Pulmonary artery endothelial cell (primary cell): ENCODE measurements at regions not wholly inside any gene's neighbourhood (a gene's known extent, or its start where the extent isn't known, plus 50 kb on each side); places are given as distances from the start of the nearest gene placed in this dataset.

Experiments
- DNase-seq: peaks from one replicate; pipeline ENCODE4 v3.0.0-alpha.2; 2011; ENCODE audit warnings: low read depth, low spot score

DNA sequence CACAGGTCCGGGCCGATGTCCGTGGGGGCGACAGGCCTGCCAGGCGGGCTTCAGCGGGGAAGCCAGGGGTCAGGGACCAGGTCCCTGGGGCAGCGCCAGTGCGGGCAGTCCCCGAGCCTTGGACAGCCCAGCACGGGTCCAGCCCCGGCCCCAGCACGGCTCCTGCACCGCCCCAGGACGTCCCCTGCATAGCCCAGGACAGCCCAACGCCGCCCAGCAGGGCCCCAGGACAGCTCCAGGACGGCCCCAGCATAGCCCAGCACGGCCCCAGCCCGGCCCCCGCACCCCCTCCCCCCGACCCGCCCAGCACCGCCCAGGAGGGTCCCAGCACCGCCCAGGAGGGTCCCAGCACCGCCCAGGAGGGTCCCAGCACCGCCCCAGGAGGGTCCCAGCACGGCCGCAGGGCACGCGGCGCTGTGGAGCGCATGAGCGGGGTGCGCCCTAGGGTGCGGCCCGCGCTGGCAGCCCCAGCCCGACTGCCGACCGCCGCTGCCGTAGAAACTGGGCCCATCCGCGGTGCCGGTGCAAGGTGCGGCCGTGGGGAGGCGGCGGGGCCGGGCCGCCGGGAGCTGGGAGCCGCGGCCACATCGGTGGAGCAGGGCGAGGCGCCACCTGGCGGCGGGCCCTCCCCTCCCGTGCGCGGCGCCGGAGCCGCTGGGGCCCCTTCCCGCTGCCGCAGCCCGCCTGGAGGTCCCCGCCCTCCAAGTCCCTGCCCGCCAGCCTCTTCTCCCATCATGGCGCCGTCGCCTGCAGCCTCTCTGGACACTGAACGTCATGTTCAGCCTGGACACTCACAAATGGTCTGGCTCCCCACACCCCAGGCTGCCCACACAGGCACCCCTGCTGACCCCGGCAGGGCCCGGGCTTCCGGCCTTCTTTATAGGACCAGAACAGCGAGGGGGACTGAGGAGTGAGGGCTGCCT, 106.8 kb upstream of the NKX1-1 start:
- DNase-seq: no peak

DNA sequence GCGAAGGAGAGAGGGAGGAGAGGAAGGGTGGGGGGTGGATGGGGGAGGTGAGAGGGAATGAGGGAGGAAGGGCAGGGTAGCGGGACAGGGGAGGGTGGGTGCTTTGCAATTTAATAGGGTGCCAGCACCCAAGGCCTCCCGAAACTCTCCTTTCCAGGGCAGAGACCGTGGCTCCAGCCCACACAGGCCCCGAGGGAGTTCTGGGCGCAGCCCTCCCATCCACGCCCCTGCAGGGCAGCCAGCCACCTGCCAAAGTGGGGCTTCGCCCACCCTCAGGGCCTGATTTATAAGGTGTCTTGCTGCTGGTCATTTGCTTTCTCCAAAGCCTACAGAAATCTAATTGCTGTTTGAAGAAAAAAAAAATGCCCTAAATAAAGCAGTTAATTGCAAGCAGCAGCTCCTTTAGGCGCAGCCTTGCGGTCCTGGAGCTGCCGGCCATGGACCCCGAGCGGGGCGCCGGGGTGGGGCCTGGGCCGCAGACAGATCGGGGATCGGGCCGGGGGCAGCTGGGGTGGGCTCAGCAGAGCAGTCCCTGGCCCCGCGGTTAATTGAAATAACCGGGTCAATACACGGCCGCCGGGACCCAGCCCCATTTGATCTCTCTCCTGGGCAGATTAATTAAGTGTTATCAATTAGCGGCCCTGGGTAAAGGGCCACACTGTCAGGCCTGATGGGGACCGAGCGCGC, 106.0 kb upstream of the NKX1-1 start:
- no peak for DNase-seq

DNA sequence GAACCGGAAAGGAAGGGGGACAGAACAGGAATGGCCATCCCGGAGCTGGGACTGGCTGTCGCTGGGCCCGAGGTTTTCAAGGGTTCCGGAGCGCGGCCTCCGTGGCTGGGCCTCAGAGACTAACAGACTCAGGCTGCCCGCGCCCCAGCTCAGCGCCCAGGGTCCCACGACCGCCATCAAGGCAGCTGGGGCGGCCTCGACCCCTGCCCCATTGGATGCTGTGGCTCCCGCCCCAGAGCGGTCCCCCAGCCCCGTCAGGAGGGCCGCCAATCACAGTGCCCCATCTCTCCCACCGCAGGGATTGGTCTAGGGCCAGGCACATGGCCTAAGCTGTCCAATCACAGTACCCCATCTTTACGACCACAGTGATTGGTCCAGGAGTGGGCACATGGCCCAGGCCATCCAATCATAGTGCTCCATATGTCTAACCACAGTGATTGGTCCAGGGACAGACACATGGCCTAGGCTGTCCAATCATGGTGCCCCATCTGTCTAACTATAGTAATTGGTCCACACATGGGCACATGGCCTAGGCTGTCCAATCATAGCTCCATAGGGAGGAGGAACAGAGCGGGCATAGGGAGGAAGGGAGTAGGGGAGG, 105.3 kb upstream of the NKX1-1 start:
- DNase-seq: peak; percentile 33

DNA sequence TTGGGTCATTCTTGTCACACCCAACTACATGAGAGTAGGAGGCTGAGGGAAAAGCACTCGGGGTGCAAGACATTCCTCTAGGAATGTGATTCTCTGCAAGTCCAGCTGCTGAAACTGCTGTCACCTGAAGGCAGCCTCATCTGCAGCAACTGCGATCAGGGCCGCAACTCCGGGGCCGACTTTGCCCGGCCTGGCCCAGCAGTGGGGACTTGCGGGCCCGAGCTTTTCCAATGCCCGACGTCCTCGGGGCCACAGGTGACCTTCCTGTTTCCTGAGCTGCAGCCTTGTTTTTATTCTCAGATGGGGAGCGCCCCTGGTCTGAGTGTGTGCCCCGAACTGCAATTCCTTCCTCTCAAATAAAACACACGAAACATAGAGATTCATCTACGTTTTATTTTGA, 104.7 kb upstream of the NKX1-1 start:
- no peak for DNase-seq

DNA sequence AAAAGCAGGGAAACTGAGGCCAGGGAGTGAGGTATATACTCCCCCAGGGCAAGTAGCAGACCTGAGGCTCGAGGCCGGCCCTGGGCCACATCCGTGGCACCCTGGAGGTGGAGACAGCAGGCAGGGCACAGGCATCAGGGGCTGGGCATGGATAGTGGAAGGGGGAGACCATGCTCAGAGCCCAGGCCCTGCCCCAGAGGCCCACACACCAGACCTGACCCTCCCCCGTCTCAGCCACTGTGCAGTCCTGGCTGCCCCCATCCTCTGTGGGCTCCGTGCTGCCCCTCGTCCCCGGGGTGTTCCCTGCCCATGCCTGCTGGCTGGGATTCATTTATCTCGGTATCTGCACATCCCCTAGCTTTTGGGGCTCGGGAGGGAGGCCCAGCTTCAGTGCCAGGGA, 103.1 kb upstream of the NKX1-1 start:
- DNase-seq: no peak

DNA sequence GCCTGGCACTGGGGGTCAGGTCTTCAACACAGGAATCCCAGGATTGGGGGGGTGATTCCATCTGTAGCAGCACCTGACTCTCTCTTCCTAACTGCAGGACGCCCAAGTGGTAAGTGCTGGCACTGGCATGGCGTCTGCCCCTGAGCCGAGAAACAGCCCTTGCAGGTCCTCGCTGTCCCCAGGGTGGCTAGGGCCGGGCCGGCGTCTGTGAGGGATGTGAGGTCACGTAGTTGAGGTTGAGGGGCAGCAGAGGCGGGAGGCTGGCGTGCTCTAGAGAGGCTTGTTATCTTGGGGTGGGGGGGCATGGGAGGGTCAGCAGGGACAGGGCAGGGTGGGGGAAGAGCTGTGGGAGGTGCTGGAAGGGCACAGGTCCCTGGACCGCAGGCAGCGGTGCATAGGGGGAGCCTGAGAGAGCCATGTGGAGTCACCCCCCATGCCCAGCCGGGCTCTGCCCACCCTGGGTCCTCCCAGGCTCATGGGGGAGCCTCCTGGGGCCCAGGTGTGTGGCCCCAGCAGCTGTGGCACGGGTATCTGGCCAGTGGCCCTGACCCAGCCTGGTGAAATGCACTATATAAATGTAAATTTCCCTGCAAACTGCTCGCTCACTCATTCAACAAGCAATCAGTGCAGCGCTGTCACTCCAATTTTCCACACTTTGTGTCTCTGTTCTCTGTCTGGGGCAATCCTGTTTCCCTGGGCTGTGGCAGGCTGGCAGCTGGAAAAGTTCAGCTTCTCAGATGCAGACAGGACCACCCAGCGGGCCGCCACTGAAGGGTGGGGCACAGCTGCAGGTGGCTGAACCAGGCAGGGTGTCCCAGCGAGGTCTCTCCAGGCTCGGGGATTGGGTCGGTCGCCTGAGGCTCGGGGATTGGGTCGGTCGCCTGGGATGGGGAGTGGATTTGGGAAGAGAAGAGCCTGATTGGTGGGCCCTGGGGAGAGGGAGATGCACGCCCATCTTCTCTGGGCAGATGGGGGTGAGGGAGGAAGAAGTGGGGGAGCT, 102.2 kb upstream of the NKX1-1 start:
- DNase-seq: no peak

DNA sequence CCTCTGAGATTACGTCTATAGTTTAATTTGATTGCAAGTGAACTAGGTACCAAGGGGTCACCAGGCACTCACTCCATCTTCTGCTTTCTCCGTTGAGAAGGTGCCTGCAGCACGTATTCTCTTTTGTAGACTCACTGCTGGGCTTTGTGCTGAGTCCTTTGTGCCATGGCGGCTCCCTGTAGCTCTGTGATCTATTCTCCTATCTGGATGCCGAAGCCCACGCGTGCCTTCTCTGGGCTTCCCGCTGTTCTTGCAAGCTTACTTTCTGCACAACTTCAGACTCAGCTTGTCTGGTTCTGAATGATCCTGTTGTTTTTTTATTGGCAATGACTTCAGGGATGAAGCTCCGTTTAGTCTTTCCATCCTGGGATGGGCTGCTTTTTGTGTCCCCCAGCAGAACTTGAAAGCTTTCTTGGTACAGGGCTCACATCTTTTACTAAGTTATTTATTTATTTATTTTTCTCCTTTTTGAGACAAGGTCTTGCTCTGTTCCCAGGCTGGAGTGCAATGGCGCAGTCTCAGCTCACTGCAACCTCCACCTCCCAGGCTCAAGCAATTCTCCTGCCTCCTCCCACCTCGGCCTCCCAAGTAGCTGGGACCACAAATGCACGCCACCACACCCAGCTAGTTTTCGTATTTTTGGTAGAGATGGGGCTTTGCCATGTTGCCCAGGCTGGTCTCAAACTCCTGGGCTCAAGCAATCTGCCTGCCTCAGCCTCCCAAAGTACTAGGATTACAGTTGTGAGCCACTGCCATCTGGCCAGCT, 100.9 kb upstream of the NKX1-1 start:
- no peak for DNase-seq

DNA sequence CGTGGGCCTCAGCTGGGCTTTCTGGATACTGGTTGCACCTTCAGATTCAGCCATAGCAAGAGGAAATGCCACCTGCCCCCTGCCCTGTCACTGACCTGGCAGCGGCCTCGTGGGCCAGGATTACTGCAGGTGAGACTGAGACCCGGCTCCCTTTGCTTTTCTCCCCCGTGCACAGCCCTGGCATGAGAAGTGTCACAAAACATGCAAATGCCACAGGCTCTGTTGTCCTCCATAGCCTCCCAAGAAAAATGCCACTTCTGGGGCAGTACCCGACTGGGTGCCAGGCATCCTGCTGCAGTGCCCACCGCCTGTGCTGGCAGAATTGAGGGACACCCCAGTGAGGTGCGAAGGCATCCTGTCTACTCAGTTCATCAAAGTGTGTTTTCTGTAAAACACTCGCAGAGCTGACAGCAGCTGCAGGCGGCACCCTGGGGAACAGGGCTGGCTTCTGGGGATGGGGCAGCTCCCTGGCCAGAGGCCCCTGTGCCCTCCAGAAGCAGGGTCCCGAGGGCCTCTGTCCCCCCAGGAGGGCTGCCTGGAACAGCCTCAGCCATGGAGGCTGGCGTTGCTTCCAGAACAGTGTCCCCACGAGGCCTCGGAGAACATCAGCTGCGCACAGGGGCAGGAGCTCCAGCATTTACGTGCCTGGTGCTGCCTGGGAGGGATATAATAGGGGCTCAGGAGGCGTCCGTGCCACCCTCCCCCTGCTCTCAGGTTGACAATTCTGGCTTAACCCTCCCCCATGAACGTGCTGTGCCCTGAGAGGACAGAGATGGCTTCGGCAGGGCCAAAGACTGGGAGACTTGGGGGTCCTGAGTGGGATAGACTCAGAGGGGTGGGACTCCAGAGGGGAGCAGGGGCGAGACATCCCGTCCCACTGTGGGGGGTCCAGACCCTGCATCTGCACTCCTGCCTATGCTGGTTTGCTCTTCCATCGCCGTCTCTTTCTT, 99.5 kb upstream of the NKX1-1 start:
- no peak for DNase-seq

DNA sequence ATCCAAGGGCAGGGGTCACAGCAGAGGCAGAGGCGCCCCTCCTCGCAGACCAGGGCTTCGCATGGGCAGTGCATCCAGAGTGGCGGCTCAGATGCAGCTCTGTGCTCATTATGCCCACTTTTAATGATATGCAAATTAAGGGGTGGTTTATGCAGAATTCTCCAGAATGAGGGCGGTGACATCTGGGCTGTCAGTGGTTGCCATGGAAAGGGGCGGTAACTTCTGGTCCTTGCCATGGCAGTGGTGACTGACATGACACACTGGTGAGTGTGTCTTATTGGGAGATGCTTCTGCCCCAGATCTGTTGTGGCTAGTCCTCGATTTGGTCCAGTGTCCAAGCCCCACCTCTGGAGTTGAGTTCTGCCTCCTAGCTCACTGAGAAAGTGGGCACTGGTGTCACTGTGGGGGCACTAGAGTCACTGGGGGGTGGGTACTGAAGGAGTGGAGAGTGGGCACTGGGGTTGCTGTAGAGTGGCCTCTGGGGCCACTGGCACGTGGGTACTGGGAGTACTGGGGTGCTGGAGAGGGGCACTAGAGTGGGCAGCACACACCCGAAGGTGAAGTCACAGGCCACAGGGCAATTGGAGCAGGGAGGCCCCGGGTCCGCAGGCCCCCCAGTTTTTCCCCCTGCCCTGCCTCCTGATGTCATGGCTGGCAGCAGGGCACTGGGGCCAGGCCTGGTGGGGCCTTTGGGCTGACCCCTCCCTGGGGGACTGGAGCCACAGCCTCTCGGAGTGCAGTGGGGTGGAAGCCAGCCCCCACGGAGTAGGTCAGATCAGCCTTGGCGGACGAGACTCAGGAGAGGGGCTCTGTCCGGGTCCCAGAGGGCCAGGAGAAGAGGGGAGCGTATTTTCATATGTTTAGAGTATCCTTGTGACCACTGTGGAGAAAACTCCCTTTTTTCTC, 98.6 kb upstream of the NKX1-1 start:
- no peak for DNase-seq

DNA sequence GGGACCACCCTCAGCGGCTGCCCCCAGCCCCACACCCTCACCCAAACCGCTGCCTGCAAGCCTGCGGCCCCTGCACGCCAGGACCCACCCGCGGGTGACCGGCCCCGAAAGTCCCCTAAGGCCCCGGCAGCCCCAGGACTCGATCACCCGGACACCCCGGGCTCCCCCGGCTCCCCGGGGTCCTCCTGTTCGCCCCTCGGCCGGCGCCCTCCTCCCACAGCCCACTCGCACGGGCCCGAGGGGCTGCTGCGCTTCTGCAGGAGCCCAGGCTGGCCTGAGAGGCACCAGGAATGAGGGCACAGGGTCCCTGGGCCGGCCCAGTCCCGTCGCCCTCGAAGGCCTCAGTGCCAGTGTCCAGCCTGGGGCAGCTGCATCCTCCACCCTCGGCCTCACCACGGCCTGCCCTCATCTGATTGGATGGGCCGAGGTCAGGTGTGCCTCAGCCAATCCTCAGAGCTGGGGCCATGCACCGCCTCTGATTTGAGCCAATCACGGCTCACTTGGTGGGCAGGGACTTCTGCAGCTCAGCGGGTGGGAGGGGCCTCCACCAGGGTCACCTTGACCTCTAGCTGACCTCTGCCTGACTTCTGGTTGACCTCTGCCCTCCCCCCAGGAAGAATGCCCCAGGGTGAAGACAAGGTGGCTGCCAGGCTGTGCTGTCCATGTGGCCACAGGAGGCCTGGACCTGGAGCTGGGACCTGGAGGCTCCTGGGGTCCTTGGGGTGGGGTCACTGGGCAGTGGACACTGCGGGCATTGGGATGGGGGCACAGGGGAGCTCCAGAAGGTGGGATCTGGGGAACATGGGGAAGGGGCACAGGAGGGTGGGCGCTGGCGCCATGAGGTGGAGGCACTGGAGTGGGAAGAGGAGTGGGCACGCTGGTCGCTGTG, 97.6 kb upstream of the NKX1-1 start:
- DNase-seq: no peak

DNA sequence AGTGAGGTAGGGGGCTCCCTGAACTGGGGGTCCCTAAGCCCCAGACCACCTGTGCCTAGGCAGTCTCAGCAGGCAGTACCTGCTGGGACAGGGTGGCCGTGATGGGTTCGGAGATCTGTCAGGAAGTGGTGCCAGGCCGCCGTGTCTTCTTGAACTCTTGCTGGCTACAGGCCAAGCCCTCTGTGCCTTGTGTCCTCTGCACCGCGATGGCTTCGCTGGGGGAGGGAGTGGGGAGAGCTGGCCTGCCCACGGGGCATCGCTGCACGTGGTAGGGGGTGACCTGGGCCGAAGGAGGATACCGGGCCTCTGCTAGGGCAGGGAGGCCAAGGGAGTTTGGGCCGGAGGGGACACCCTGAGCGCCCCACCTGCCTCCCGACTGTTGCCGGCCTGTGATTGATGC, 96.7 kb upstream of the NKX1-1 start:
- no peak for DNase-seq

DNA sequence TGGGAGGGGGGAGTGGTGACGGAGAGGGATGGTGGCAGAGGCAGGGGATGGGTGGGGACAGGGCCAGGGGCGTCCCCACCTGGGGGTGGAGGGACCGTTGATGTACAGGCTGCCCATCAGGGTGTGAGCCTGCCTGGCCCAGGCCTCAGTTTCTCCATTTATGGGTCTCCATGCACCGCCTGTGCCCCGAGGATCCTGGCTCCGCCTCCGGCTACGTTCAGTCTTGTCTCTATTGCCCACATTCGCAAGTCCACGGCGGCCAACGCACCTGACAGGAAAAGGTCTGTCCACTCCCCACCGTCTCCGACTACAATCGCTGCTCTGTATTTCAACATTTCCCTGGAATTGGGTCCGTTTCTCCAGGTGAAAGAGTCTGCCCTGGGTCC, 96.3 kb upstream of the NKX1-1 start:
- no peak for DNase-seq

DNA sequence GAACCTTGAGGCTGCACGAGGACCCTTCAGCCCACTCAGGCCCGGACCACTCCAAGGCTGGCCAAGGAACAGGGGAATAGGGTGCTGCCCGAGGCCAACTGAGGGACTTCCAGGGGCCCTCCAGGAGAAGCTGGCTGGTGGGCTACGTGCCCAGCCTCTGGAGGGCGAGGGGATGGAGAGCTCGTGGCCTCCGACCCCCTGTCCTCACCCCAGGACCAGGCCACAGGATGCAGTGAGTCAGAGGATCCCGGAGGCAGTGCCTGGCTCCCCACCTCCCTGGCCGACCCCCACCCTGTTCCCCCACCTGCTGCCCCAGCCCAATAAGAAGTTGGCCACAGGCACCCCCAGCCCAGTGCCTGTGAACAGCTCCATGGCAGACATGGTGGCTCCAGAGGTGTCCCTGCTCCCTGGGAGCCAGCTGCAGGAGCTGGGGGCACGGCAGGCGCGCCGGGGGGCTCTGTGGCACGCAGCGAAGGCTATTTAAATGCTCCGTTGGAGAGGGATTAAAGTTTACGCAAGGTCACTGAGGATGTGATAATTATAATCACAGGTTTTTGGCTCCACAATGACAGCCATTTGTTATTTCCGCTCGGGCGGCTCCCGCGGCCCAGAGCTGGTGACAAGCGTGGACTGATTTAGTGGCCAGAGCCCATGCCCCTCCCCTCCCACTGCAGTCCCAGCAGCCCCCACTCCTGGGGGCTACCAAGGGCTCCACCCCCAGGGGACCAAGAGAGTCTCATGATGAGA, 95.7 kb upstream of the NKX1-1 start:
- DNase-seq: no peak

DNA sequence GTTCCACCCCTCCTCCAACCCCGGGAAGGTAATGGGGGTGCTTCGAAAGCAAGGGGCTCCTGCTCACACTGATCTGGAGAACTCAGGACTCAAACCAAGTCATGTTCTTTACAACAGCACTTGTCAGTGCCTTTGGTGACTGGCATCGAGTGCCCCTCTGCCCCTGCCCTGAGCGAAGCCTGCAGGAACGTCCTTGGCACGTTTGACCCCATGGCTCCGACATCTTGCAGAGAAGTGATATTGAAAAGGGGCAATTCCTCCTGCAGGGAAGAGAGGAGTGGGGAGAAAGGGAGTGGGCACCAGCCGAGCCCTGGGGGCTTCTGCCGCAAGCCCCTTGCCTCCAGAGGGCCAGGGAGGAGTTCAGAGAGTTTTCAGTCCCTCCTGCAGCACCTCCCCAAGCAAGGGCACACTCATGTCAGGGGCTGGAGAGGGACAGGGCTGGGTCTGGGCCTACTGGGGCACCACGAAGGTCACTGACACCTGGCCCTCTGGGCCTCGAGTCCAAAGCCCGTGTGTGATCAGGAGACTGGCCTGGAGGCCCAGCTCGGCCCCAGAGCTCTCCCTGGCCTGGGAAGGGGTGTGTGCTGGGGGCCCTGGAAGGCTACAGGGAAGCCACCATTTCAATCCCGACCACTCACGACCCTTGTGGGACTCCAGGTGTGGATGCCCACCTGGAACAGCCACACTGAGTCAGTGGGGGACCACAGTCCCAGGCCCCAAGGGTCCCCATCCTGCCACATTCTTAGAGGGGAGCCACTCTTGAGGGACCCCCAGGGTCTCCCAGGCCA, 94.9 kb upstream of the NKX1-1 start:
- DNase-seq: no peak

DNA sequence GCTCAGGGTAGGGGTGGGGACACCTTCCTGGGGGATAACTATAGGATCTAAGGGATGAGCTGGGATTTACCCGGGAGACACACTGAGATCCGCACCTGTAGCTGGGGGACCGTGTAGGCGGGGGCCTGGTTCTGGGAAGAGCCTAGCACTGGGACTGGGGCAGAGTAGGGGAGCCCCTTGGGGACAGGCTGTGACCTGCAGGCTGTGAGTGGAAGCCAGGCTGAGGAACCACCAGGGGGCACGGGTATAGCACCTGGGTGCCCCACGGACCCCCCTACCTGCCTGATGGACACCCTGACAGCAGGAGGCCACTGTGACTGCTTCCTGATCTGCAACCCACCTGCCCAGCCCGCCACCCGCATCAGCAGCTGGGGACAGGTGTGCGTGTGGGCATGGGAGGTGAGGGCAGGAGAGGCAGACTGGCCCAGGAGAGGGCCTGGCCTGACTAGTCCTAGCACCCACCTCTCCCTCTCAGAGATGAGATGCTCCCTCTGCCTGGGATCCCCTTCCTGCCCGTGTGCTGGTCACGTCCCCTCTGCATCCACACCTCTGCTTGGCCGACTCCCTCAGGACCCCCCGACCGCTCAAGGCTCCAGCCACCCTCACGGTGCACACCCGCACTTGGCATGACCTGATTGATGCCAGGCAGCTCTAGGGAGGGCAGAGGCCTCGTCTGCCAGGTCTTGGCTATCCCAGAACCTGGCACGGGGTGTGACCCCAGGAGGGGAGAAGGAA, 94.2 kb upstream of the NKX1-1 start:
- DNase-seq: no peak
